SU-DHL-6 (cell line): ENCODE measurements at regions not wholly inside any gene's neighbourhood (a gene's known extent, or its start where the extent isn't known, plus 50 kb on each side); places are given as distances from the start of the nearest gene placed in this dataset.
A peak's percentile ranks its signal among the peaks of the same experiment; 100 is the strongest.

Experiments
- H2AFZ ChIP-seq: fragments of 200-600 bp; sonication (generic); 2 replicates; pipeline ENCODE4 v1.6.1; 2014; ENCODE audit warnings: low read depth, mild to moderate bottlenecking, moderate library complexity, mixed read lengths, antibody characterized with exemption, low read length; ENCODE audit not compliant: severe bottlenecking
- H3F3A ChIP-seq: fragments of 200-600 bp; shearing (Covaris generic); 2 replicates; pipeline ENCODE4 v1.6.0; 2016; ENCODE audit warnings: antibody characterized with exemption, mild to moderate bottlenecking; ENCODE audit not compliant: insufficient read depth
- H3K27ac ChIP-seq: fragments of 200-600 bp; sonication (generic); 2 replicates; pipeline ENCODE4 v1.5.1; 2016; ENCODE audit warnings: low read depth, mild to moderate bottlenecking, low read length, moderate library complexity, mixed read lengths
- H3K27me3 ChIP-seq: fragments of 200-600 bp; sonication (generic), shearing (Covaris generic); 2 replicates; pipeline ENCODE4 v1.6.0; 2014; ENCODE audit warnings: mild to moderate bottlenecking, low read length
- H3K36me3 ChIP-seq: fragments of 200-600 bp; sonication (generic); 2 replicates; pipeline ENCODE4 v1.6.1; 2014; ENCODE audit warnings: mild to moderate bottlenecking, low read length, mixed read lengths
- H3K4me2 ChIP-seq: fragments of 300-600, 200-600 bp; shearing (Covaris generic), sonication (generic); 2 replicates; pipeline ENCODE4 v1.6.0; 2014; ENCODE audit warnings: low read length, low read depth, mild to moderate bottlenecking; ENCODE audit not compliant: poor library complexity, severe bottlenecking
- H3K4me3 ChIP-seq: fragments of 200-600 bp; sonication (generic); 2 replicates; pipeline ENCODE4 v1.5.1; 2014; ENCODE audit warnings: antibody characterized with exemption, low read length, mild to moderate bottlenecking, mixed read lengths; ENCODE audit not compliant: insufficient read depth, poor library complexity, severe bottlenecking
- H3K79me2 ChIP-seq: fragments of 200-600 bp; sonication (generic); 2 replicates; pipeline ENCODE4 v1.6.1; 2014; ENCODE audit warnings: mild to moderate bottlenecking, low read length, moderate library complexity; ENCODE audit not compliant: insufficient read depth
- H3K9ac ChIP-seq: fragments of 200-600 bp; sonication (generic); 2 replicates; pipeline ENCODE4 v1.7.0; 2014; ENCODE audit warnings: mild to moderate bottlenecking, low read length
- H3K9me2 ChIP-seq: fragments of 200-600 bp; sonication (generic); replicated peaks from 2 replicates; pipeline ENCODE4 v1.6.1; 2014; ENCODE audit warnings: low read length; ENCODE audit not compliant: insufficient read depth
- H3K9me3 ChIP-seq: fragments of 200-600 bp; sonication (generic); 2 replicates; pipeline ENCODE4 v1.6.1; 2014; ENCODE audit warnings: low read length, mixed read lengths; ENCODE audit not compliant: insufficient read depth
- H4K20me1 ChIP-seq: fragments of 200-600 bp; sonication (generic); 2 replicates; pipeline ENCODE4 v1.6.1; 2014; ENCODE audit warnings: low read depth, mild to moderate bottlenecking, antibody characterized with exemption, low read length, moderate library complexity, mixed read lengths
- EZH2phosphoT487 ChIP-seq: fragments of 200-600 bp; sonication (generic), shearing (Covaris generic); conservative IDR thresholded peaks from 2 replicates; pipeline ENCODE4 v1.6.1; 2018; ENCODE audit warnings: mild to moderate bottlenecking, antibody characterized with exemption, low read length, moderate library complexity, mixed read lengths
- TF ChIP-seq, protein P1 (sequence below): fragments of 200-600 bp; sonication (generic); IDR thresholded peaks from one replicate; pipeline ENCODE4 v1.5.1; 2017; ENCODE audit warnings: antibody characterized with exemption, mild to moderate bottlenecking, low read length, moderate library complexity; ENCODE audit not compliant: insufficient read depth, poor library complexity, severe bottlenecking

DNA sequence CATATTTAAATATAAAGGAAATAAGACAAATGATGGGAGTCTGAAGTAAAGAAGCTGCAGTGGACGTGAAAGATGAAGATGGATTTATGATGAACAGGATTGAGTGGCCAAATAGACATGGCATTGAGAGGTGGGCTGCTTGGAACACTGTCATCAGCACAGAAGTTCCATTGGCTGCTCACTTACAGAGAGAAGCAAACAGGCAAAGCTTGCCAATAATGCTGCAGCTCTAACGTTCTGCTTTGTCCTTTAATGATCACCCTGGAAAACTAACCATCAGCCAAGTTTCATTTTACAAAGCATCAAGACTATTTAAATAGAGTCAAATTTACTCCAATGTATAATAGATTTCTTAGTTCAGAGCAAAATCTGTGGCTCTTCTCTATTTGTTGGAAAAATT is 721.4 kb downstream of the TMTC2 start:
- Histone ChIP-seq H3F3A (no peaks in the 10 kb centered on the region), H3K4me3 (no peak overlapping the region), H4K20me1 (no peaks in the 10 kb centered on the region), H3K9ac (no peak overlapping the region), H3K9me2 (no peaks in the 10 kb centered on the region), H3K9me3 (no peaks in the 10 kb centered on the region), H3K36me3 (no peaks in the 10 kb centered on the region), H2AFZ (peak overlapping the region; percentile 12), H3K79me2 (no peaks in the 10 kb centered on the region), H3K27ac (no peak overlapping the region), H3K4me2 (no peak overlapping the region), H3K27me3 (no peaks in the 10 kb centered on the region)
- TF ChIP-seq EZH2phosphoT487 = no peak
- TF ChIP-seq, protein P1, sequence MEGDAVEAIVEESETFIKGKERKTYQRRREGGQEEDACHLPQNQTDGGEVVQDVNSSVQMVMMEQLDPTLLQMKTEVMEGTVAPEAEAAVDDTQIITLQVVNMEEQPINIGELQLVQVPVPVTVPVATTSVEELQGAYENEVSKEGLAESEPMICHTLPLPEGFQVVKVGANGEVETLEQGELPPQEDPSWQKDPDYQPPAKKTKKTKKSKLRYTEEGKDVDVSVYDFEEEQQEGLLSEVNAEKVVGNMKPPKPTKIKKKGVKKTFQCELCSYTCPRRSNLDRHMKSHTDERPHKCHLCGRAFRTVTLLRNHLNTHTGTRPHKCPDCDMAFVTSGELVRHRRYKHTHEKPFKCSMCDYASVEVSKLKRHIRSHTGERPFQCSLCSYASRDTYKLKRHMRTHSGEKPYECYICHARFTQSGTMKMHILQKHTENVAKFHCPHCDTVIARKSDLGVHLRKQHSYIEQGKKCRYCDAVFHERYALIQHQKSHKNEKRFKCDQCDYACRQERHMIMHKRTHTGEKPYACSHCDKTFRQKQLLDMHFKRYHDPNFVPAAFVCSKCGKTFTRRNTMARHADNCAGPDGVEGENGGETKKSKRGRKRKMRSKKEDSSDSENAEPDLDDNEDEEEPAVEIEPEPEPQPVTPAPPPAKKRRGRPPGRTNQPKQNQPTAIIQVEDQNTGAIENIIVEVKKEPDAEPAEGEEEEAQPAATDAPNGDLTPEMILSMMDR = no peak

DNA sequence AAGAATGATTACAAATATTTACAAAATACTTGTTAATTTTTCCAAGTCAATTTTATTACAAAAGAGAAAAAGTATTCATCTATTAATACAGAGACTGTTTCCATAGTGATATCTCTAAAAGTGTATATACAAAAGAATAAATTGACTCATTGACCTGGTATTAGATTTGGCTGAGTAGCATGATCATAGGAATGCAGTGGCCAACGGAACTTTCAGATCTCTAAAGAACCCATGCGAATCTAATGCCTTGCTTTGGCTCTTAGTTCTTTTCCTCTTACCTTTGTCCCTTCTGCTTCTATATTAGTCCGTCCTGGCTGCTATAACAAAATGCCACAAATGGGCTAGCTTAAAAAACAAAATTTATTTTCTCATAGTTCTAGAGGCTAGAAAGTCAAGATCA is 717.8 kb downstream of the TMTC2 start:
- H3F3A ChIP-seq = no peaks in the 10 kb centered on the region
- no peaks in the 10 kb centered on the region for H3K36me3 ChIP-seq
- H3K27ac ChIP-seq = no peak overlapping the region
- no peak overlapping the region for H3K4me2 ChIP-seq
- H3K79me2 ChIP-seq = no peaks in the 10 kb centered on the region
- H3K4me3 ChIP-seq = no peak overlapping the region
- no peaks in the 10 kb centered on the region for H4K20me1 ChIP-seq
- no peaks in the 10 kb centered on the region for H3K9me3 ChIP-seq
- H3K9me2 ChIP-seq = no peaks in the 10 kb centered on the region
- no peak overlapping the region for H3K9ac ChIP-seq
- TF ChIP-seq EZH2phosphoT487 = no peak
- TF ChIP-seq, protein P1 = no peak
- no peak overlapping the region for H2AFZ ChIP-seq
- no peaks in the 10 kb centered on the region for H3K27me3 ChIP-seq

DNA sequence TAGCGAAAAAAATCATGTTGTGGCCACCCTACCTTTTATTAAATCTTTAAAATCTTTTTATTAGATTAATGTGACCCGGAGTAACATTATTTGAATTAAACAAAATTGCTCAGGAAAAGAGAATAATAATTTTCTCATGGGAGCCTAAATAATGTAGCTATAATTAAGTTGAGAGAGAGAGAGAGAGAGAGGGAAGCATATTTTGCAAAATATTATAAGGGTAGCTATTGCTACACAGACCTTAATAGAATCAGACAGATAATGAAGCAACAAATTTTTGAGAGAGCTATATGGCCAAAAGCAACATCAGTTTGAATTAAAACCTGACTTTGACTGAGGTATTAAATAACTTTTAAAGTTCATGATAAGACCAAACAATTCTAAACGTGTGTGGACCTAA is 703.5 kb downstream of the TMTC2 start:
- H3F3A ChIP-seq = no peaks in the 10 kb centered on the region
- no peak overlapping the region for H3K4me3 ChIP-seq
- no peak overlapping the region for H3K27ac ChIP-seq
- no peak overlapping the region for H3K4me2 ChIP-seq
- no peak for TF ChIP-seq EZH2phosphoT487
- TF ChIP-seq, protein P1 = no peak
- H2AFZ ChIP-seq = no peak overlapping the region
- H3K36me3 ChIP-seq = no peaks in the 10 kb centered on the region
- no peaks in the 10 kb centered on the region for H3K9me3 ChIP-seq
- H4K20me1 ChIP-seq = no peaks in the 10 kb centered on the region
- H3K27me3 ChIP-seq = no peaks in the 10 kb centered on the region
- no peaks in the 10 kb centered on the region for H3K9me2 ChIP-seq
- no peaks in the 10 kb centered on the region for H3K79me2 ChIP-seq
- no peak overlapping the region for H3K9ac ChIP-seq
